HG02798 (cell line): ENCODE measurements at regions not wholly inside any gene's neighbourhood (a gene's known extent, or its start where the extent isn't known, plus 50 kb on each side); places are given as distances from the start of the nearest gene placed in this dataset.

ENCODE experiments used
- ATAC-seq: cut with Tn5 transposase; IDR thresholded peaks from one replicate; pipeline ENCODE4 v1.9.1; 2021; ENCODE audit warnings: mild to moderate bottlenecking; ENCODE audit not compliant: unreplicated experiment, poor library complexity

GRCh38 chr20:57804470-57805250 lies 94.8 kb upstream of the PMEPA1 start:
- no peak for ATAC-seq

GRCh38 chr20:57803508-57804005 lies 93.7 kb upstream of the PMEPA1 start:
- ATAC-seq: no peak

DNA sequence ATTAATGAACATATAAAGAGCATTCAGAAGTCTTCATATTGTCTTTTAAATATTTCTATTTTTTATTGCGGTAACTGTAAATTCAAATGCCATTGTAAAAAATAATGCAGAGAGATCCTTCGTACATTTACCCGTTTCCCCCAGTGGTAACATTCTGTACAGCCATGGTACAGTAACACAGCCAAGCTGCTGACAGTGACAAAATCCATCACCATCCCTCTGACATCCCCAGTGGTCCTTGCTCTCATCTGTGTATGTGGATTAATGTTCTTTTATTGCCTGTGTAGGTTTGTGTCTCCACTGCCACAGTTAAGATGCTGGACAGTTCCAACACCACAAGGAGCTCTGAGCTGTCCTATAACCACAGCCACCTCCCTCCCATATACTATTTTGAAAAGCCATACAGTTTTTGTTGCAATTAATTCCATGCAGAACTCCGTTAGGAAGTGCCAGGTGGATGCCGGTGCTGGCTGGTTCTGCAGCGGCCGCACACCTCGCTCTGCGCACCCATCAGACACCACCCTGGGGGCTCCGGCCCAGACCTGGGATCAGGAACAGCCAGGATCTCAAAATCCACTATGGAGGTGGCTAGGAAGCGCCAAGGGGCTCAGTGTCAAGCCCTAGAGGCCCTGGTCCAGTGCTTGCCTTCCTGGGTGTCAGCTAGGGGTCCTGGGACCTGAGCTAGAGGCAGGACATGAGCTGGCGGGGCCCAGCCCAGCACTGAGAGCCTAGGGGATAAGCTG lies 93.1 kb upstream of the PMEPA1 start:
- no peak for ATAC-seq

GRCh38 chr20:57801581-57801980 lies 91.8 kb upstream of the PMEPA1 start:
- ATAC-seq: no peak

GRCh38 chr20:57800791-57801430 lies 91.1 kb upstream of the PMEPA1 start:
- ATAC-seq: no peak

DNA sequence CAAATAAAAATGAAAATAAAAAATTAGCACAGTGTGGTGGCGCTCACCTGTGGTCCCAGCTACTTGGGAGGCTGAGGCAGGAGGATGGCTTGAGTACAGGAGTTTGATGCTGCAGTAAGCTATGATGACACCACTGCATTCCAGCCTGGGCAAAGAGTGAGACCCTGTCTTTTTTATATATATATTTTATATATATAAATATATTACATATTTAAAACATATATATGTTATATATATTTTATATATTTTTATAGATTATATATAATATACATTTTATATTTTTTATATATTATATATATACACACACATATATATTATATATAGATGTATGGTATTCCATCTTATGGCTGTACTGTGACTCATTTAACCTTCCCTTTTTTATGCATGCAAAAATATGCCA lies 87.6 kb upstream of the PMEPA1 start:
- no peak for ATAC-seq

DNA sequence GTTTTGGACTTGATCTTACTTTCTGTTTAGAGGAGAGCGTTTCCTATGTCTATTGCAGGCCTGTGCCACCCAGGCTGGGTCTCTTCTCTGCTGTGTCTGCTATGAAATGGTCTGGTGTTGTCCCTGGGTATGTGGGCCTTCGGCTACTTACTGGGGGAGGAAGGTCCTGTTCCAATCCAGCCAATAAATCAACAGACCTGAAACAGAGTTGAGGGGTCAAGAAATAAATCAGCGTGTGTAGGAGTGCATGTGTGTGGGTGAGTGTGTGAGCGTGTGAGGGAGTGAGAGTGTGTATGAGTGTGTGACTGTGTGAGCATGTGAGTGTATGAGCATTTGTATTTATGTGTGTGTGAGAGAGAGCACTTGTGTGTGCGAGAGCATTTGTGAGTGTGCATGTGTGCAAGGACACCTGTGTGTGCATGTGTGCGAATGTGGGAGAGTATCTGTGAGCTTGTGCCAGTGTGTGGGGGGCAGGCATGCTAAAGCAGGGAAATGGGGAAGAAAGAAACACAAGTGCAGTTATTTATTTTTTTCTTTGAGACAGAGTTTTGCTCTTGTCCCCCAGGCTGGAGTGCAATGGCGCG lies 86.3 kb upstream of the PMEPA1 start:
- ATAC-seq: no peak

GRCh38 chr20:57795342-57795697 lies 85.5 kb upstream of the PMEPA1 start:
- ATAC-seq: no peak

- no peak for ATAC-seq
Observed at GRCh38 chr20:57794600-57795341, 85.0 kb upstream of the PMEPA1 start.

GRCh38 chr20:57794036-57794435 lies 84.2 kb upstream of the PMEPA1 start:
- no peak for ATAC-seq

DNA sequence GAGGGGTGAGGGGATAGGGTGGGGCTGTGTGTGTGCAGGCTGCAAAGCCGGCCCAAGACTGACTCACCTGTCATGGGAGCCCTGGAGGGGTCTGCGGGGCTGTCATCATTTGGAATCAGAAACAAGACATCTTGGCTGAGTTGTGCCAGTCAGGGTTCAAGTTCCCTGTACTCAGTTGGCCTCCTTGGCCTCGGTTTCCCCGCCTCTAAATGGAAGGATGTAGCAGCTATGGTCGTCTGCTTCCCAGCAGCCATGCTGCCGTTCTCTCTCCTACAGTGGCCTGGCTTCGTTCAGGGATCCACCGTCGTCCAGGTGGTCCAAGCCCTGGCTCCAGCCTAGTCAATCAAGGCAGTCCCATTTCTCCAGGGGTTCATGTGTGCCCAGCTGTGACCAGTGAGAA lies 83.6 kb upstream of the PMEPA1 start:
- no peak for ATAC-seq

DNA sequence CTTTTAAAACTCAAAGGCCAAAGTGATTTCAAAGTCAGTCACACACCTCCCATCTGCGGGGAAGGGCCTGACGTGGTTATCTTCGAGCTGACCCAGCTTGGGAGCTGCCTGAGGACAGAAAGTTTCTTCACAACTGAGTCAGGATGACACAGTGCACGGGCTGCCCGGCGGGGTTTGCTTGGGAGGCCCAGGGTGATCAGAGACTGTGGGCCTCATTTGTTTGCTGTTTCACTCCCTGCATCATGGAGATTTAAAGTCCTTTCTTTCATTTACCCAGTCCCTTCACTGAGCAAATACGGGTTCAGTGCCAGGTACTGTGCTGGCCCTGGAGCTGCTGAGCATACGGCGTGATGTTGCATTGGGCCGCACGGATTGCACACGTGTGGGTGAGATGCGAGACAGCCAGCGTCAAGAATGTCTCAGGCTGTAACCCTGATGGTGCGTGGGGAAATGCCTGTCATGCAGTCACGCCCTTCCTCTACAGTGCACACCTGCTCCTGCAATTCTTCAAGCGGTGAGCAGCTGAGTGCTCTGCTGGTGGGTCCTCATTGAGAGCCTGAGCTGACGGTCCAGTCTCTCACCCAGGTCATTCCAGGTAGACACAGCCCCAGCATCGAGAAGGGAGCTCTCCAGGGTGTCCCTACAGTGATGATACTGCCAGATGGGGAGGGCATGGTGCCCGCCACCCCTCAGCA lies 82.7 kb upstream of the PMEPA1 start:
- no peak for ATAC-seq

- ATAC-seq: no peak
Observed at GRCh38 chr20:57791966-57792365, 82.2 kb upstream of the PMEPA1 start.

DNA sequence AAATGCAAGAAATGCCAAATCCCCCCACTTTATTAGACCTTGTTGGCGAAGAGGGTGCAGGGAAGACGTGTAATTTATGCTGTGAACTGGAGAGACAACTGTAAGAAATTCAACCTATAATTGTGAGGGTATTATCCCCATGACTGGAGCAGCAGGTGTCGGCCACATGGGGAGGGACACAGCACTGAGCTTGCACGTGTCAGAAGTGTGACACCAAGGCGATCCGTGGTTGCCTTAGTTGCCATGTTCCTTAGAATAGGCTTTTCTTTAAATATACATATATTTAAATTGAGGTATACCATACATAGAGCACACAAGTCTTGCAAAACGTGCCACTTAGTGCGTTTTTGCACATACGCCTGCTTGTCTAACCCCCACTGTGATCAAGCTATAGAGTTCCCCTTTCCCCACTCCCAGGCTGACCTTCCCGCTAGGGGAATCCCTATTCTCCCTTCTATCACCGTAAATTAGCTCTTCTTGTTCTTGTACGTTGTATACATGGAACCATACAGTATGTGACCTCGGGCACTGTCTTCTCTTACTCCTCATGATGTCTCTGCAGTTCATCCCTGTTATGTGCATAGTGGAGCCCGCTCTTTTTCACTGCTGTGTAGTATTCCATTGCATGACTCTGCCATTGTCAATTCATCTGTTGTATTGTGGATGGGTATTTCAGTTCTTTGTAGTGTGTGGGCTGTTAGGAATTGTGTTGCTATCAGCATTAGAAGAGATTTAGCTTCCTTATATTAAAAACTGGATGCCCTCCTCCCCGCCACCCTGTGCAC lies 81.6 kb upstream of the PMEPA1 start:
- no peak for ATAC-seq

DNA sequence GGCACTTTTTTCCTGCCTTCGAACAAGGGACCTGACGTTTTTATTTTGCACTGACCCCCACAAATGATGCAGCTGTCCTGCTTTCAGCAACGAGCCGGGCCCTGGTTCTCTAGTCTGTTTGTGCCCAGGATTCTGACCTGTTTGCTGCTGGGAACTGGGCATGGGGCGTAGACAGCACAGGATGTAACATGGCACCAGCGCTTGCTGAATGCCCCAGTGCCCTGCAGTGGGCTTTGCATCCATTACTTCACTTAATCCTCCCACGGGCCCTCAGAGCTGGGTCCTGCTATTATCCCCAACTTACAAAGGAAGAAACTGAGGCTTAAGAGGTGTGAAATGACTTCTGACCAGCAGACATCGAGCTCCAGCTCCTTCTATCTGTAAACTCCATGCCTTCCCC lies 80.4 kb upstream of the PMEPA1 start:
- no peak for ATAC-seq

- ATAC-seq: no peak
Observed at GRCh38 chr20:57788936-57789613, 79.3 kb upstream of the PMEPA1 start.

GRCh38 chr20:57787990-57788781 lies 78.4 kb upstream of the PMEPA1 start:
- ATAC-seq: no peak
